CD4-positive, alpha-beta T cell treated with Interleukin-17A for 4 hours (primary cell): ENCODE measurements at regions not wholly inside any gene's neighbourhood (a gene's known extent, or its start where the extent isn't known, plus 50 kb on each side); places are given as distances from the start of the nearest gene placed in this dataset.

ENCODE experiments used
- DNase-seq: peaks from one replicate; pipeline ENCODE4 v3.0.0-alpha.2; 2020; ENCODE audit warnings: mixed read lengths

GRCh38 chr7:156219307-156220077 is 407.2 kb upstream of the SHH start:
- DNase-seq: no peak

GRCh38 chr7:156218544-156219306 is 406.5 kb upstream of the SHH start:
- DNase-seq: no peak

- DNase-seq: no peak
Measured at GRCh38 chr7:156217803-156218202, 405.5 kb upstream of the SHH start.

- DNase-seq: no peak
Measured at GRCh38 chr7:156209087-156209486, 396.8 kb upstream of the SHH start.

- no peak for DNase-seq
Measured at GRCh38 chr7:156207306-156207705, 395.0 kb upstream of the SHH start.

- no peak for DNase-seq
Measured at GRCh38 chr7:156206174-156206573, 393.9 kb upstream of the SHH start.

- DNase-seq: no peak
Measured at GRCh38 chr7:156204820-156205219, 392.6 kb upstream of the SHH start.

GRCh38 chr7:156203923-156204322 is 391.7 kb upstream of the SHH start:
- DNase-seq: no peak

- DNase-seq: no peak
Measured at GRCh38 chr7:156198277-156198676, 386.0 kb upstream of the SHH start.

- DNase-seq: no peak
Measured at GRCh38 chr7:156196649-156197048, 384.4 kb upstream of the SHH start.

GRCh38 chr7:156195276-156195675 is 383.0 kb upstream of the SHH start:
- no peak for DNase-seq

GRCh38 chr7:156194813-156195212 is 382.6 kb upstream of the SHH start:
- no peak for DNase-seq

GRCh38 chr7:156192921-156193320 is 380.7 kb upstream of the SHH start:
- no peak for DNase-seq

- no peak for DNase-seq
Measured at GRCh38 chr7:156191090-156191489, 378.8 kb upstream of the SHH start.

- DNase-seq: no peak
Measured at GRCh38 chr7:156185076-156185475, 372.8 kb upstream of the SHH start.

GRCh38 chr7:156184164-156184563 is 371.9 kb upstream of the SHH start:
- no peak for DNase-seq

- no peak for DNase-seq
Measured at GRCh38 chr7:156180451-156181229, 368.4 kb upstream of the SHH start.

GRCh38 chr7:156179872-156180390 is 367.7 kb upstream of the SHH start:
- DNase-seq: no peak

- no peak for DNase-seq
Measured at GRCh38 chr7:156178857-156179256, 366.6 kb upstream of the SHH start.

GRCh38 chr7:156178214-156178613 is 366.0 kb upstream of the SHH start:
- no peak for DNase-seq

- no peak for DNase-seq
Measured at GRCh38 chr7:156177422-156178055, 365.3 kb upstream of the SHH start.

- DNase-seq: no peak
Measured at GRCh38 chr7:156176039-156176438, 363.8 kb upstream of the SHH start.

GRCh38 chr7:156175003-156175402 is 362.7 kb upstream of the SHH start:
- no peak for DNase-seq
